Adrenal gland (tissue), 5 donors: ENCODE measurements at regions not wholly inside any gene's neighbourhood (a gene's known extent, or its start where the extent isn't known, plus 50 kb on each side); places are given as distances from the start of the nearest gene placed in this dataset.

Experiments
- CTCF ChIP-seq, 6 experiments: fragments of 450-650 bp in 4 of 6; fragments of 200-600 bp in 2 of 6; sonication (generic) in 1 of 6; IDR thresholded peaks; 1 replicate in 5 of 6; 2 replicates in 1 of 6; pipeline versions ENCODE4 v1.5.1 to v1.8.0; 2016 to 2021; ENCODE audit warnings: antibody characterized with exemption in 6 of 6, mild to moderate bottlenecking in 2 of 6, moderate library complexity in 1 of 6
- POLR2A ChIP-seq, 2 donors: fragments of 450-650 bp; IDR thresholded peaks; one replicate each; pipeline ENCODE4 v1.6.1; 2017; ENCODE audit warnings: antibody characterized with exemption in 2 of 2, mild to moderate bottlenecking in 2 of 2, moderate library complexity in 1 of 2
- donor health status: DM: no; HTN: no; CAD: no.

- TF ChIP-seq CTCF (IDR thresholded peaks at IDR 0.05) (no peak), POLR2A (IDR thresholded peaks at IDR 0.05) (no peak)
Observed at GRCh38 chr1:220335668-220336067, 63.4 kb upstream of the RAB3GAP2 start.
